Brain microvascular endothelial cell (primary cell): ENCODE measurements at regions not wholly inside any gene's neighbourhood (a gene's known extent, or its start where the extent isn't known, plus 50 kb on each side); places are given as distances from the start of the nearest gene placed in this dataset.

ENCODE experiments used
- DNase-seq: peaks from one replicate; pipeline ENCODE4 v3.0.0-alpha.2; 2020
- H3K27ac ChIP-seq: fragments of 250-450 bp; sonication (Bioruptor Pico); 2 replicates; pipeline ENCODE4 v1.5.1; 2020; ENCODE audit warnings: mild to moderate bottlenecking, moderate library complexity
- H3K27me3 ChIP-seq: fragments of 250-450 bp; sonication (Bioruptor Pico); replicated peaks from 2 replicates; pipeline ENCODE4 v1.5.1; 2020; ENCODE audit warnings: mild to moderate bottlenecking
- H3K36me3 ChIP-seq: fragments of 250-450 bp; sonication (Bioruptor Pico); replicated peaks from 2 replicates; pipeline ENCODE4 v1.5.1; 2020; ENCODE audit warnings: mild to moderate bottlenecking
- H3K4me3 ChIP-seq: 2 replicates; pipeline ENCODE4 v1.5.1; 2011; ENCODE audit warnings: low read depth, mild to moderate bottlenecking, control low read depth, low read length, moderate library complexity
- CTCF ChIP-seq: IDR thresholded peaks from 2 replicates; pipeline ENCODE4 v1.5.1; 2011; ENCODE audit warnings: low read depth, mild to moderate bottlenecking, moderate library complexity, low read length, control low read depth, inconsistent platforms; ENCODE audit errors: missing control alignments
- in situ Hi-C: cut with HindIII; loops from 2 replicates; pipeline ENCODE4 v1.10.0; 2017; ENCODE audit warnings: low sequenced_read_pairs, low pct_ligation_motif_present

- Histone ChIP-seq H3K27ac (no peak overlapping the region), H3K4me3 (no peak overlapping the region), H3K27me3 (no peaks in the 10 kb centered on the region), H3K36me3 (no peaks in the 10 kb centered on the region)
- TF ChIP-seq CTCF = no peak
- no peak for DNase-seq
- in situ Hi-C loops = no loop called here
Measured at GRCh38 chr13:85432881-85433280, 366.3 kb downstream of the SLITRK6 start.

- Histone ChIP-seq H3K4me3 (no peak overlapping the region), H3K27ac (no peak overlapping the region), H3K36me3 (no peaks in the 10 kb centered on the region), H3K27me3 (no peaks in the 10 kb centered on the region)
- no peak for DNase-seq
- in situ Hi-C loops = no loop called here
- no peak for TF ChIP-seq CTCF
Measured at GRCh38 chr13:85431720-85432119, 367.5 kb downstream of the SLITRK6 start.

GRCh38 chr13:85430216-85430794, 368.9 kb downstream of the SLITRK6 start:
- in situ Hi-C loops = no loop called here
- Histone ChIP-seq H3K27ac (no peak overlapping the region), H3K27me3 (no peaks in the 10 kb centered on the region), H3K36me3 (no peaks in the 10 kb centered on the region), H3K4me3 (no peak overlapping the region)
- TF ChIP-seq CTCF = no peak
- DNase-seq = no peak

- no peak for TF ChIP-seq CTCF
- DNase-seq = no peak
- in situ Hi-C loops = no loop called here
- no peak overlapping the region for H3K27ac ChIP-seq
- no peaks in the 10 kb centered on the region for H3K27me3 ChIP-seq
- no peaks in the 10 kb centered on the region for H3K36me3 ChIP-seq
- no peak overlapping the region for H3K4me3 ChIP-seq
Measured at GRCh38 chr13:85427416-85427815, 371.8 kb downstream of the SLITRK6 start.

GRCh38 chr13:85420136-85420535, 379.1 kb downstream of the SLITRK6 start:
- Histone ChIP-seq H3K27me3 (no peaks in the 10 kb centered on the region), H3K27ac (no peak overlapping the region), H3K4me3 (no peak overlapping the region), H3K36me3 (no peaks in the 10 kb centered on the region)
- DNase-seq = no peak
- TF ChIP-seq CTCF = no peak
- in situ Hi-C loops = no loop called here

GRCh38 chr13:85419611-85420010, 379.6 kb downstream of the SLITRK6 start:
- DNase-seq = no peak
- in situ Hi-C loops = no loop called here
- no peak overlapping the region for H3K27ac ChIP-seq

More at GRCh38 chr13:85419611-85420010, 379.6 kb downstream of the SLITRK6 start:
- no peak for TF ChIP-seq CTCF
- Histone ChIP-seq H3K36me3 (no peaks in the 10 kb centered on the region), H3K27me3 (no peaks in the 10 kb centered on the region), H3K4me3 (no peak overlapping the region)
